Fibroblast of lung (primary cell): ENCODE measurements at regions not wholly inside any gene's neighbourhood (a gene's known extent, or its start where the extent isn't known, plus 50 kb on each side); places are given as distances from the start of the nearest gene placed in this dataset.

Source experiments
- EZH2 ChIP-seq: IDR thresholded peaks from 2 replicates; pipeline ENCODE4 v1.5.1; 2012; ENCODE audit warnings: low read length, control low read depth, mild to moderate bottlenecking; ENCODE audit errors: missing control alignments
- TF ChIP-seq, protein P1 (sequence below), 2 donors: IDR thresholded peaks in 1 of 2; conservative IDR thresholded peaks in 1 of 2; 1 replicate in 1 of 2; 2 replicates in 1 of 2; pipeline ENCODE4 v1.5.1; 2011 to 2012; ENCODE audit warnings: low read length in 2 of 2, control low read depth in 1 of 2, inconsistent platforms in 1 of 2, low read depth in 1 of 2, mild to moderate bottlenecking in 1 of 2

DNA sequence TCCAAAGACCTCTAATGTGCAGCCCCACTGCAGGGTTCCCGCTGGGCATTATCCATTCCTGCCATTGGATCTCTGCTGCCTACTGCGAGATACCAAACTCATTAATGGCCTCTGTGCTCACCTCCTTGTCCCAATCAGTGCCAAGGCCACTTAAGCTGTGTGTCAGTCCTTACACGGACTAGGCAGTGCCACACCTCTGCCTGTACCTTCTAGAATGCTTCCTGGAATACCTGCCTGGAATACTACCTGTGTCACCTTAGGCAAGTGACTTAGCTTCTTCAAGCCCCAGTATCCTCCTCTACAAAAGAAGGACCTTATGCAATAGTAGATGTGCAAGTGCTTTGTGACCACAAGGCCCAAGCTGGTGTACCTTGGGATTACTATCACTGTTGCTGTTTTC is 100.1 kb downstream of the FOXD2 start:
- TF ChIP-seq, protein P1, sequence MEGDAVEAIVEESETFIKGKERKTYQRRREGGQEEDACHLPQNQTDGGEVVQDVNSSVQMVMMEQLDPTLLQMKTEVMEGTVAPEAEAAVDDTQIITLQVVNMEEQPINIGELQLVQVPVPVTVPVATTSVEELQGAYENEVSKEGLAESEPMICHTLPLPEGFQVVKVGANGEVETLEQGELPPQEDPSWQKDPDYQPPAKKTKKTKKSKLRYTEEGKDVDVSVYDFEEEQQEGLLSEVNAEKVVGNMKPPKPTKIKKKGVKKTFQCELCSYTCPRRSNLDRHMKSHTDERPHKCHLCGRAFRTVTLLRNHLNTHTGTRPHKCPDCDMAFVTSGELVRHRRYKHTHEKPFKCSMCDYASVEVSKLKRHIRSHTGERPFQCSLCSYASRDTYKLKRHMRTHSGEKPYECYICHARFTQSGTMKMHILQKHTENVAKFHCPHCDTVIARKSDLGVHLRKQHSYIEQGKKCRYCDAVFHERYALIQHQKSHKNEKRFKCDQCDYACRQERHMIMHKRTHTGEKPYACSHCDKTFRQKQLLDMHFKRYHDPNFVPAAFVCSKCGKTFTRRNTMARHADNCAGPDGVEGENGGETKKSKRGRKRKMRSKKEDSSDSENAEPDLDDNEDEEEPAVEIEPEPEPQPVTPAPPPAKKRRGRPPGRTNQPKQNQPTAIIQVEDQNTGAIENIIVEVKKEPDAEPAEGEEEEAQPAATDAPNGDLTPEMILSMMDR (conservative IDR thresholded peaks at IDR 0.05 in 1 of 2, IDR thresholded peaks at IDR 0.05 in 1 of 2; ENCODE audit: low read depth in 1 of 2, low read length in 2 of 2), result no peak
- no peak for TF ChIP-seq EZH2
